ENCODE measurements at regions not wholly inside any gene's neighbourhood (a gene's known extent, or its start where the extent isn't known, plus 50 kb on each side); places are given as distances from the start of the nearest gene placed in this dataset.

GRCh38 chr1:21372383-21372782, 67.6 kb upstream of the NBPF3 start:
- TF ChIP-seq POLR2A (IDR thresholded peaks at IDR 0.05; ENCODE audit: control extremely low read depth in 1 of 2, low read depth in 2 of 2, low read length in 2 of 2) (no peak), CHD1 (IDR thresholded peaks at IDR 0.05; ENCODE audit: low read depth, low read length) (no peak), TCF12 (IDR thresholded peaks at IDR 0.05; ENCODE audit: low read depth, low read length) (no peak)
- TF ChIP-seq, protein P1, sequence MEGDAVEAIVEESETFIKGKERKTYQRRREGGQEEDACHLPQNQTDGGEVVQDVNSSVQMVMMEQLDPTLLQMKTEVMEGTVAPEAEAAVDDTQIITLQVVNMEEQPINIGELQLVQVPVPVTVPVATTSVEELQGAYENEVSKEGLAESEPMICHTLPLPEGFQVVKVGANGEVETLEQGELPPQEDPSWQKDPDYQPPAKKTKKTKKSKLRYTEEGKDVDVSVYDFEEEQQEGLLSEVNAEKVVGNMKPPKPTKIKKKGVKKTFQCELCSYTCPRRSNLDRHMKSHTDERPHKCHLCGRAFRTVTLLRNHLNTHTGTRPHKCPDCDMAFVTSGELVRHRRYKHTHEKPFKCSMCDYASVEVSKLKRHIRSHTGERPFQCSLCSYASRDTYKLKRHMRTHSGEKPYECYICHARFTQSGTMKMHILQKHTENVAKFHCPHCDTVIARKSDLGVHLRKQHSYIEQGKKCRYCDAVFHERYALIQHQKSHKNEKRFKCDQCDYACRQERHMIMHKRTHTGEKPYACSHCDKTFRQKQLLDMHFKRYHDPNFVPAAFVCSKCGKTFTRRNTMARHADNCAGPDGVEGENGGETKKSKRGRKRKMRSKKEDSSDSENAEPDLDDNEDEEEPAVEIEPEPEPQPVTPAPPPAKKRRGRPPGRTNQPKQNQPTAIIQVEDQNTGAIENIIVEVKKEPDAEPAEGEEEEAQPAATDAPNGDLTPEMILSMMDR (IDR thresholded peaks at IDR 0.05; ENCODE audit: control extremely low read depth in 1 of 3, insufficient read depth in 1 of 3, low read depth in 1 of 3, low read length in 3 of 3), result no peak

All from H1 (cell line).